B cell (primary cell): ENCODE measurements at regions not wholly inside any gene's neighbourhood (a gene's known extent, or its start where the extent isn't known, plus 50 kb on each side); places are given as distances from the start of the nearest gene placed in this dataset.

Source experiments
- ATAC-seq: fragments of 200-7000 bp; cut with Tn5 transposase; one replicate; pipeline ENCODE4 v1.10.0; 2021; ENCODE audit warnings: low read depth, mild to moderate bottlenecking, moderate number of reproducible peaks, moderate library complexity
- CTCF ChIA-PET: fragments of 350-600 bp; sonication (Branson Sonifier 250); formaldehyde crosslinking; loops from one replicate; lab custom pipeline; 2021; ENCODE audit warnings: antibody characterized with exemption, inconsistent platforms; lab: Charles Lee
- POLR2A ChIA-PET: fragments of 350-600 bp; sonication (Branson Sonifier 250); formaldehyde crosslinking; loops from one replicate; lab custom pipeline; 2021; ENCODE audit warnings: antibody characterized with exemption; lab: Charles Lee
- DNase-seq: peaks from one replicate; pipeline ENCODE4 v3.0.0; 2013
- H2AFZ ChIP-seq: 2 replicates; pipeline ENCODE4 v1.6.1; 2012; ENCODE audit warnings: mild to moderate bottlenecking, low read depth, low read length; ENCODE audit not compliant: insufficient read depth, poor library complexity, severe bottlenecking
- H3K27ac ChIP-seq, 2 donors: 1 replicate in 1 of 2; 2 replicates in 1 of 2; pipeline ENCODE4 v1.5.1; 2012 to 2013; ENCODE audit warnings: low read length in 2 of 2, mild to moderate bottlenecking in 2 of 2, moderate library complexity in 1 of 2
- H3K27me3 ChIP-seq, 4 experiments: fragments of 200-600 bp in 1 of 4; sonication (generic) in 1 of 4; replicated peaks in 1 of 4; 1 replicate in 2 of 4; 2 replicates in 2 of 4; pipeline versions ENCODE4 v1.6.1 to v1.7.0; 2013 to 2016; ENCODE audit warnings: low read length in 3 of 4, mild to moderate bottlenecking in 2 of 4, mixed read lengths in 1 of 4, moderate library complexity in 1 of 4; ENCODE audit not compliant: insufficient read depth in 4 of 4, control insufficient read depth in 3 of 4; ENCODE audit errors: control extremely low read depth in 1 of 4
- H3K36me3 ChIP-seq, 2 experiments: replicated peaks in 1 of 2; 1 replicate in 1 of 2; 2 replicates in 1 of 2; pipeline versions ENCODE4 v1.6.1 to v1.7.1; 2013; ENCODE audit warnings: low read length in 1 of 2; ENCODE audit not compliant: insufficient read depth in 2 of 2, control insufficient read depth in 1 of 2; ENCODE audit errors: control extremely low read depth in 1 of 2, extremely low read depth in 1 of 2
- H3K4me1 ChIP-seq, 2 donors: fragments of 200-600 bp in 1 of 2; sonication (generic) in 1 of 2; 1 replicate in 1 of 2; 2 replicates in 1 of 2; pipeline versions ENCODE4 v1.5.1 to v1.6.1; 2013 to 2017; ENCODE audit warnings: low read length in 2 of 2; ENCODE audit not compliant: control insufficient read depth in 2 of 2, insufficient read depth in 2 of 2
- H3K4me2 ChIP-seq: replicated peaks from 2 replicates; pipeline ENCODE3; 2012; ENCODE audit warnings: mild to moderate bottlenecking, low read depth, low read length; ENCODE audit not compliant: poor library complexity, severe bottlenecking
- H3K4me3 ChIP-seq, 5 experiments: fragments of 200-600 bp in 1 of 5; sonication (generic) in 1 of 5; 1 replicate in 3 of 5; 2 replicates in 2 of 5; pipeline versions ENCODE4 v1.5.1 to v1.7.0; 2011 to 2016; ENCODE audit warnings: low read length in 4 of 5, mild to moderate bottlenecking in 4 of 5, low read depth in 2 of 5, control low read depth in 1 of 5, moderate library complexity in 1 of 5; ENCODE audit not compliant: insufficient read depth in 1 of 5; ENCODE audit errors: control extremely low read depth in 1 of 5, extremely low read depth in 1 of 5
- H3K79me2 ChIP-seq: fragments of 200-600 bp; sonication (generic); one replicate; pipeline ENCODE4 v1.6.0; 2016; ENCODE audit warnings: low read length; ENCODE audit not compliant: control insufficient read depth, insufficient read depth
- H3K9ac ChIP-seq: fragments of 200-600 bp; sonication (generic); 2 replicates; pipeline ENCODE4 v1.6.1; 2017; ENCODE audit warnings: mild to moderate bottlenecking, low read length, moderate library complexity
- H3K9me3 ChIP-seq, 3 donors: one replicate each; pipeline versions ENCODE4 v1.6.1 to v1.7.1; 2013; ENCODE audit warnings: low read length in 2 of 3; ENCODE audit not compliant: control insufficient read depth in 2 of 3, insufficient read depth in 1 of 3; ENCODE audit errors: control extremely low read depth in 1 of 3
- H4K20me1 ChIP-seq: 2 replicates; pipeline ENCODE4 v1.6.0; 2012; ENCODE audit warnings: mild to moderate bottlenecking, low read length; ENCODE audit not compliant: insufficient read depth, control insufficient read depth, poor library complexity, severe bottlenecking
- H3K27ac Mint-ChIP-seq: one replicate; pipeline ENCODE4 v1.8.0; 2021; ENCODE audit warnings: mixed read lengths
- H3K27me3 Mint-ChIP-seq: one replicate; pipeline ENCODE4 v1.8.0; 2021; ENCODE audit warnings: mixed read lengths
- H3K4me1 Mint-ChIP-seq: one replicate; pipeline ENCODE4 v1.8.0; 2021; ENCODE audit warnings: mixed read lengths
- H3K4me3 Mint-ChIP-seq: one replicate; pipeline ENCODE4 v1.8.0; 2021; ENCODE audit warnings: mixed read lengths
- H3K9me3 Mint-ChIP-seq: one replicate; pipeline ENCODE4 v1.8.0; 2022; ENCODE audit warnings: mixed read lengths; ENCODE audit not compliant: insufficient read depth
- CTCF ChIP-seq: fragments of 200-600 bp; IDR thresholded peaks from one replicate; pipeline ENCODE4 v1.8.0; 2022; ENCODE audit warnings: antibody characterized with exemption, mild to moderate bottlenecking
- EZH2 ChIP-seq: IDR thresholded peaks from 2 replicates; pipeline ENCODE4 v1.6.1; 2012; ENCODE audit warnings: borderline replicate concordance, low read depth, mild to moderate bottlenecking, moderate library complexity, low read length; ENCODE audit not compliant: insufficient read depth, poor library complexity, severe bottlenecking
- WGBS: methylation state at CpG from one replicate; pipeline ENCODE4 v1.1.5; 2013; ENCODE audit warnings: missing lambda C conversion rate; ENCODE audit not compliant: insufficient coverage; 5-methylcytosine and 5-hydroxymethylcytosine counted together
- intact Hi-C: fragments of 100-400 bp; cut with micrococcal nuclease; formaldehyde crosslinking; loops from one replicate; pipeline ENCODE4 v1.10.0; 2022

- ChIA-PET CTCF (no interaction called here), POLR2A (no interaction called here)
- WGBS, result 100% methylated on average over 2 of the region's 4 CpGs
- TF ChIP-seq CTCF, result no peak
- no peak for TF ChIP-seq EZH2
- H3K27ac ChIP-seq, result no peak overlapping the region
- H3K4me1 Mint-ChIP-seq, result no peaks in the 10 kb centered on the region
- H3K4me2 ChIP-seq, result no peak overlapping the region
- peaks cover 14% of the 10 kb centered on the region for H3K27me3 Mint-ChIP-seq
- H4K20me1 ChIP-seq, result no peaks in the 10 kb centered on the region
- H3K36me3 ChIP-seq, result no peaks in the 10 kb centered on the region
- H3K9me3 Mint-ChIP-seq, result no peaks in the 10 kb centered on the region
- no peak overlapping the region for H3K4me3 Mint-ChIP-seq
- H3K27me3 ChIP-seq, result peaks cover 0 to 4% (median 0%) of the 10 kb centered on the region in 4 experiments
- H3K9me3 ChIP-seq, result peaks cover 0 to 8% (median 0%) of the 10 kb centered on the region in 3 donors
- no peak overlapping the region for H2AFZ ChIP-seq
- no peaks in the 10 kb centered on the region for H3K79me2 ChIP-seq
- H3K4me1 ChIP-seq, result no peaks in the 10 kb centered on the region
- no peak overlapping the region for H3K9ac ChIP-seq
- no peak for DNase-seq
- intact Hi-C loops, result no loop called here
- H3K4me3 ChIP-seq, result no peak overlapping the region
- ATAC-seq, result no peak
- H3K27ac Mint-ChIP-seq, result no peak overlapping the region
Observed at GRCh38 chr1:30187413-30188023, 535.9 kb downstream of the MATN1 start.

- intact Hi-C loops, result no loop called here
- Mint-ChIP-seq H3K27me3 (peaks cover 14% of the 10 kb centered on the region), H3K9me3 (no peaks in the 10 kb centered on the region), H3K4me1 (no peaks in the 10 kb centered on the region), H3K4me3 (no peak overlapping the region), H3K27ac (no peak overlapping the region)
- Histone ChIP-seq H2AFZ (no peak overlapping the region), H3K27ac (no peak overlapping the region), H3K36me3 (no peaks in the 10 kb centered on the region), H3K27me3 (peaks cover 0 to 4% (median 0%) of the 10 kb centered on the region in 4 experiments), H3K9ac (no peak overlapping the region), H4K20me1 (no peaks in the 10 kb centered on the region), H3K4me2 (no peak overlapping the region), H3K4me1 (no peaks in the 10 kb centered on the region), H3K4me3 (no peak overlapping the region), H3K79me2 (no peaks in the 10 kb centered on the region), H3K9me3 (peaks cover 0 to 5% (median 0%) of the 10 kb centered on the region in 3 donors)
- DNase-seq, result no peak
- 68% methylated on average over 4 of the region's 4 CpGs for WGBS
- ChIA-PET POLR2A (no interaction called here), CTCF (no interaction called here)
- TF ChIP-seq EZH2 (no peak), CTCF (no peak)
- ATAC-seq, result no peak
Observed at GRCh38 chr1:30186586-30186985, 536.8 kb downstream of the MATN1 start.
